ENCODE measurements at regions not wholly inside any gene's neighbourhood (a gene's known extent, or its start where the extent isn't known, plus 50 kb on each side); places are given as distances from the start of the nearest gene placed in this dataset.
"Not testable (repeated sequence)": the region's sequence is repeated elsewhere in the genome, so short reads cannot be mapped to it uniquely, and the experiment has no call there.

DNA sequence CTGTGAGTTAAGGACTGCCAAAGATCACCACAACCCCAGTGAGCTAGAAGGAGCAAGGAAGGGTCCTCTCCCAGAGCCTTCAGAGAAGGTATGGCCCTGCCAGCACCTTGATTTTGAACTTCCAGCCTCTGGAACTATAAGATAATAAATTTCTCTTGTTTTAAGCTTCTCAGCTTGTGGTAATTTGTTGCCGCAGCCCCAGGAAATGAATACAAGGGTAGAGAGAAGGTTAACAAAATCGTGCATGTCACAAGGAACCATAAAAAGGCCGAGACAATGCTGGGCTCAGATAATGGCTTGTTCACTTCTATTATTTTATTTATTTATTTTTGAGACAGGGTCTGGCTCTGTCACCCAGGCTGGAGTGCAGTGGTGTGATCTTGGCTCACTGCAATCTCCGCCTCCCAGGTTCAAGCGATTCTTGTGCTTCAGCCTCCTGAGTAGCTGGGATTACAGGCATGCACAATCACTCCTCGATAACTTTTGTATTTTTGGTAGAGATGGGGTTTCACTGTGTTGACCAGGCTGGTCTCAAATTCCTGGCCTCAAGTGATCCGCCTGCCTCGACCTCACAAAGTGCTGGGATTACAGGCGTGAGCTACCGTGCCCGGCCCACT lies 71.5 kb downstream of the WSB1 start:
- DNase-seq; H3K9me3 Mint-ChIP-seq; H3K4me3 ChIP-seq (ENCODE audit: low read length); H3K4me1 Mint-ChIP-seq; POLR2A ChIA-PET; H3K27ac Mint-ChIP-seq; H3K36me3 Mint-ChIP-seq; H3K36me3 ChIP-seq (ENCODE audit: insufficient read depth, low read length); H3K9me3 ChIP-seq (ENCODE audit: low read length); H3K4me3 Mint-ChIP-seq; H3K27ac ChIP-seq (ENCODE audit: low read depth, low read length); H3K4me1 ChIP-seq (ENCODE audit: insufficient read depth, low read length); H3K27me3 ChIP-seq (ENCODE audit: insufficient read depth, low read length, poor library complexity, severe bottlenecking); H3K27me3 Mint-ChIP-seq: not testable (repeated sequence)
- CTCF ChIA-PET: interaction anchor here (1.0 kb wide), 1 partner anchor 11 kb away, joined by 3 read pairs; no protein-coding TSS in a partner anchor

DNA sequence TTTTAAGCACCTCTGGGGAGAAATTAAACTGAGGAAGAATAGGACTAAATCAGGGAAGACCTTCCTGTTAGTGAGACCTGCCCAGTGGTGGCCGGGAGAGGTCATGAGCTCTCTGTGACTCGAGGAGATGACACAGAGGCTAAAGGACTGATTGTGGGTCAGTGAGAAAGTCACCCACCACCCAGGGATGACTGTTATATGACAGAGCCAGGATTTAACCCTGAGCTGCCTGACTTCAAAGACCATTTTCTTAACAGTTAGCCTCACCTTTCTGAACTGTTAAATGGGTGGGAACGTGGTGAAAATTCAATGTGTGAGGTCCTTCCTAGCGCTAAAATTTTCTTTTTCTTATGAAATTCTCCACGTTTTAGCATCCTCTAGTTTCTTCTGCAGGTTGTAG lies 72.5 kb downstream of the WSB1 start:
- ChIA-PET POLR2A (no interaction called here), CTCF (no interaction called here)
- Histone ChIP-seq H3K27ac (ENCODE audit: low read depth, low read length) (no peak overlapping the region), H3K4me1 (ENCODE audit: insufficient read depth, low read length) (no peaks in the 10 kb centered on the region), H3K9me3 (ENCODE audit: low read length) (no peaks in the 10 kb centered on the region), H3K36me3 (ENCODE audit: insufficient read depth, low read length) (no peaks in the 10 kb centered on the region), H3K27me3 (ENCODE audit: insufficient read depth, low read length, poor library complexity, severe bottlenecking) (no peaks in the 10 kb centered on the region), H3K4me3 (ENCODE audit: low read length) (no peak overlapping the region)
- Mint-ChIP-seq H3K27ac (no peak overlapping the region), H3K4me1 (no peaks in the 10 kb centered on the region), H3K27me3 (peaks cover 0 to 10% of the 10 kb centered on the region in 2 donors), H3K36me3 (no peaks in the 10 kb centered on the region), H3K9me3 (peaks cover 0 to 5% (median 3%) of the 10 kb centered on the region in 5 donors), H3K4me3 (no peak overlapping the region)
- DNase-seq: no peak

DNA sequence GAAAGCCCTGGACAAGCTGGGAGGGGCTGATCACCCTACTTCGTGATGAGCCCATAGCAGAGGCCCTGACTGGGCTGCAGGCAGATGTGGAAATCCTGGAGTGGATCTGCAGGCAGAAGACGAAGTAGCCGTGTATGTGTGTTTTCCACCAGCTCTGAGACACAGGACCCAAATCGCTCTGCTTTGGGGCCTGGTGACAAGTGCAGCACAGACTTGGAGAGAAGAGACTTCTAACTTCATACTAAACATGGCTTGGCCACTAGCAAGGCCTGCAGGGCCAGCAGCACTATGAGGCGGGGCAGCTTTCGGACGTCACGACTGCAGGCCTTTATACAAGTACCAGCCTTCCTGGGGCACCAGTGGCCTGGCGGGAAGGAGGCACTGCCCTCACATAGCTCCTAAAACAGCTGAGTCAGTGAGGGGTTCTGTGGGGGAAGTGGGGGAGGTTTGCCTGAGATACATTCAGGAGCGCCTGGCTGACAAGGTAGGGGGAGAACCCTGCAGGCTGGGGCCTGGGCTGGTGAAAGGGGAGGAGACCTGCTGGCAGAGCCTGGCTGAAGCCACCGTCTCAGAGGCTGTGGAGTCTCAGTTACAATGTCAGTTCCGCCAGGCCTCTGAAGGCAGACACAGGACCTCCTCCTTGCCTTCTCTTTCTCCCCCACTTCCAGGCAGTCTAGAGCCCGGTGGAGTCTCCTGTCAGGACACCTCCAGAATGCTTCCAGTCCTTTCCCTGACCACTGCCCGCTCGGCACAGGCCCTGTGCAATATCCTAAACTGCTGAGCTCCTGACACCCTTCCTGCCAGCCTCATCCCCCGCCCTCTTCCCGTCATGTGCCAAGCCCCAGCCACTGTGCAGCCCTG lies 73.4 kb downstream of the WSB1 start:
- no peaks in the 10 kb centered on the region for H3K36me3 ChIP-seq (ENCODE audit: insufficient read depth, low read length)
- peaks cover 0 to 6% (median 2%) of the 10 kb centered on the region in 3 donors for H3K36me3 Mint-ChIP-seq
- H3K4me3 Mint-ChIP-seq: no peak overlapping the region
- POLR2A ChIA-PET: no interaction called here
- no peak overlapping the region for H3K4me3 ChIP-seq (ENCODE audit: low read length)
- CTCF ChIA-PET: no interaction called here
- no peaks in the 10 kb centered on the region for H3K4me1 Mint-ChIP-seq
- peaks cover 0 to 10% (median 8%) of the 10 kb centered on the region in 5 donors for H3K9me3 Mint-ChIP-seq
- peaks cover 4 to 14% of the 10 kb centered on the region in 2 donors for H3K27me3 Mint-ChIP-seq
- H3K27ac Mint-ChIP-seq: peak overlapping the region in 2 of 8 donors; percentile 13 to 62
- no peak overlapping the region for H3K27ac ChIP-seq (ENCODE audit: low read depth, low read length)
- H3K9me3 ChIP-seq (ENCODE audit: low read length): no peaks in the 10 kb centered on the region
- no peaks in the 10 kb centered on the region for H3K4me1 ChIP-seq (ENCODE audit: insufficient read depth, low read length)
- no peaks in the 10 kb centered on the region for H3K27me3 ChIP-seq (ENCODE audit: insufficient read depth, low read length, poor library complexity, severe bottlenecking)
- DNase-seq: no peak

GRCh38 chr17:27368151-27368795 lies 74.4 kb downstream of the WSB1 start:
- Mint-ChIP-seq H3K36me3 (peaks cover under 1 to 7% (median 2%) of the 10 kb centered on the region in 3 donors), H3K4me3 (no peak overlapping the region), H3K4me1 (no peaks in the 10 kb centered on the region), H3K27me3 (peaks cover 9 to 14% of the 10 kb centered on the region in 2 donors), H3K27ac (no peak overlapping the region), H3K9me3 (peaks cover 0 to 12% (median 9%) of the 10 kb centered on the region in 5 donors)
- H3K36me3 ChIP-seq (ENCODE audit: insufficient read depth, low read length): no peaks in the 10 kb centered on the region
- no peaks in the 10 kb centered on the region for H3K4me1 ChIP-seq (ENCODE audit: insufficient read depth, low read length)
- ChIA-PET CTCF (no interaction called here), POLR2A (no interaction called here)
- no peak for DNase-seq
- no peak overlapping the region for H3K4me3 ChIP-seq (ENCODE audit: low read length)
- no peaks in the 10 kb centered on the region for H3K9me3 ChIP-seq (ENCODE audit: low read length)
- no peak overlapping the region for H3K27ac ChIP-seq (ENCODE audit: low read depth, low read length)
- H3K27me3 ChIP-seq (ENCODE audit: insufficient read depth, low read length, poor library complexity, severe bottlenecking): no peaks in the 10 kb centered on the region

DNA sequence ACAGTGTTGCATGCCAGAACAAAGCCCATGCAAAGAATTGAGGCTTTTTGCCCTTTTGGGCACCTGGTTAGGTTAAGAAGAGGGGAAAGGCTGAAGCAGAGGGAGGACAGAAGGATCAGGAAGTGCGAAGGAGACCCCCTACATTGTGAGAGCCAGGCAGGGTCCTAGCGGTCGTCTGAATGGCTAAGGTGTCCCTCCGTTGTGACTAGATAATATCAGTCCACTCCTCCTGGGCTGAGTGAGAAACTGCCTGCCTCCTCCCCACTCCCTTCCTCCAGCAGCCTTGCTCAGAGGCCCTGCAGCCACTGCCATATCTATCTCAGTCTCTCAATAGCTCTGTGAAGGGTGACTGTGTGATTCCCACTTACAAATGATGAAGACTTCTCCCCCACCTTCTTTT lies 75.1 kb downstream of the WSB1 start:
- Histone ChIP-seq H3K4me3 (ENCODE audit: low read length) (no peak overlapping the region), H3K4me1 (ENCODE audit: insufficient read depth, low read length) (no peaks in the 10 kb centered on the region), H3K27me3 (ENCODE audit: insufficient read depth, low read length, poor library complexity, severe bottlenecking) (no peaks in the 10 kb centered on the region), H3K27ac (ENCODE audit: low read depth, low read length) (no peak overlapping the region), H3K9me3 (ENCODE audit: low read length) (no peaks in the 10 kb centered on the region), H3K36me3 (ENCODE audit: insufficient read depth, low read length) (no peaks in the 10 kb centered on the region)
- no peak overlapping the region for H3K27ac Mint-ChIP-seq
- peaks cover 0 to 17% (median 10%) of the 10 kb centered on the region in 5 donors for H3K9me3 Mint-ChIP-seq
- peaks cover 2 to 12% (median 3%) of the 10 kb centered on the region in 3 donors for H3K36me3 Mint-ChIP-seq
- ChIA-PET CTCF (no interaction called here), POLR2A (no interaction called here)
- no peak overlapping the region for H3K4me3 Mint-ChIP-seq
- H3K4me1 Mint-ChIP-seq: no peaks in the 10 kb centered on the region
- H3K27me3 Mint-ChIP-seq: peaks cover 13 to 16% of the 10 kb centered on the region in 2 donors
- DNase-seq: no peak

- Mint-ChIP-seq H3K9me3 (peaks cover 0 to 23% (median 10%) of the 10 kb centered on the region in 5 donors), H3K4me1 (no peaks in the 10 kb centered on the region), H3K27ac (no peak overlapping the region), H3K27me3 (peaks cover 13 to 15% of the 10 kb centered on the region in 2 donors), H3K4me3 (no peak overlapping the region), H3K36me3 (peaks cover 2 to 15% (median 3%) of the 10 kb centered on the region in 3 donors)
- POLR2A ChIA-PET: no interaction called here
- no peaks in the 10 kb centered on the region for H3K36me3 ChIP-seq (ENCODE audit: insufficient read depth, low read length)
- CTCF ChIA-PET: no interaction called here
- no peak overlapping the region for H3K4me3 ChIP-seq (ENCODE audit: low read length)
- no peak for DNase-seq
- no peaks in the 10 kb centered on the region for H3K27me3 ChIP-seq (ENCODE audit: insufficient read depth, low read length, poor library complexity, severe bottlenecking)
- no peaks in the 10 kb centered on the region for H3K4me1 ChIP-seq (ENCODE audit: insufficient read depth, low read length)
- H3K9me3 ChIP-seq (ENCODE audit: low read length): no peaks in the 10 kb centered on the region
- no peak overlapping the region for H3K27ac ChIP-seq (ENCODE audit: low read depth, low read length)
Observed at GRCh38 chr17:27370776-27371175, 76.9 kb downstream of the WSB1 start.

DNA sequence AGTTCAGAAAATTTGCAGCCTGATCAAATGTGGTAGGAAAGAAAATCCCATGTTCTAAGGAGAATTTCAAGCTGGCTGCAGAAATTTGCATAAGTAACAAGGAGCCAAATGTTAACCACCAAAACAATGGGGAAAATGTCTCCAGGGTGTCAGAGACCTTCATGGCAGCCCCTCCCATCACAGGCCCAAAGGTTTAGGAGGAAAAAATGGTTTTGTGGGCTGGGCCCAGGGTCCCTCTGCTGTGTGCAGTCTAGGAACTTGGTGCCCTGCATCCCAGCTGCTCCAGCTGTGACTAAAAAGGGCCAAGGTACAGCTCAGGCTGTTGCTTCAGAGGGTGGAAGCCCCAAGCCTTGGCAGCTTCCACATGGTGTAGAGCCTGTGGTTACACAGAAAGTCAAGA lies 79.8 kb downstream of the WSB1 start:
- DNase-seq; H3K27ac ChIP-seq (ENCODE audit: low read depth, low read length); H3K4me1 ChIP-seq (ENCODE audit: insufficient read depth, low read length); CTCF ChIA-PET; H3K27me3 ChIP-seq (ENCODE audit: insufficient read depth, low read length, poor library complexity, severe bottlenecking); H3K4me3 Mint-ChIP-seq; POLR2A ChIA-PET; H3K27ac Mint-ChIP-seq; H3K9me3 ChIP-seq (ENCODE audit: low read length); H3K36me3 ChIP-seq (ENCODE audit: insufficient read depth, low read length); H3K4me3 ChIP-seq (ENCODE audit: low read length); H3K4me1 Mint-ChIP-seq: not testable (repeated sequence)
- H3K36me3 Mint-ChIP-seq: peaks cover 2 to 15% (median 3%) of the 10 kb centered on the region in 3 donors
- peaks cover 18% of the 10 kb centered on the region in 2 donors for H3K27me3 Mint-ChIP-seq
- peaks cover 0 to 24% (median 10%) of the 10 kb centered on the region in 5 donors for H3K9me3 Mint-ChIP-seq

Measured in CD8-positive, alpha-beta memory T cell (primary cell).